ENCODE measurements at regions not wholly inside any gene's neighbourhood (a gene's known extent, or its start where the extent isn't known, plus 50 kb on each side); places are given as distances from the start of the nearest gene placed in this dataset.

DNA sequence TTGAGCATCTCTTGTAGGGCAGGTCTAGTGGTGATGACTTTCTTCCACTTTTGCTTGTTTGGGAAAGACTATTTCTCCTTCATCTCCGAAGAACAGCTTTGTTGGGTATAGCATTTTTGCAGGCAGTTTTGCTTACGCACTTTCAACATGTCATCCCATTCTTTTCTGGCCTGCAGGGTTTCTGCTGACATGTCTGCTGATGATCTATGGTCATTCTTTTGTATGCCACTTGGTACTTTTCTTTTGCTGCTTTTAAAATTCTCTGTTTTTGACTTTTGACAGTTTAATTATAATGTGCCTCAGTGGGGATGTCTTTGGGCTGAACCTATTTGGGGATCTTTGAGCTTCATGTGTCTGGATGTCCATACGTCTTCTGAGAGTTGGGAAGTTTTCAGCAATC, 78.2 kb downstream of the PTHLH start:
- TF ChIP-seq TSHZ2 (CRISPR knock-in tag; IDR thresholded peaks at IDR 0.05) (no peak), ARNTL (CRISPR knock-in tag; IDR thresholded peaks at IDR 0.05; ENCODE audit: borderline replicate concordance, low read depth) (no peak), ZNF565 (CRISPR knock-in tag; conservative IDR thresholded peaks at IDR 0.05; ENCODE audit: low read depth) (no peak), CSDC2 (CRISPR knock-in tag; IDR thresholded peaks at IDR 0.05) (no peak), ZFP30 (CRISPR knock-in tag; IDR thresholded peaks at IDR 0.05) (no peak), PPARA (CRISPR knock-in tag; IDR thresholded peaks at IDR 0.05; ENCODE audit: borderline replicate concordance) (no peak), GLIS3 (CRISPR knock-in tag; IDR thresholded peaks at IDR 0.05) (no peak), PATZ1 (CRISPR knock-in tag; IDR thresholded peaks at IDR 0.05; ENCODE audit: borderline replicate concordance) (no peak), ZC3H10 (CRISPR knock-in tag; IDR thresholded peaks at IDR 0.05) (no peak), CREB5 (CRISPR knock-in tag; IDR thresholded peaks at IDR 0.05; ENCODE audit: low read depth) (no peak), ZNF70 (CRISPR knock-in tag; IDR thresholded peaks at IDR 0.05) (no peak), ZNF8 (CRISPR knock-in tag; IDR thresholded peaks at IDR 0.05) (no peak), BACH2 (CRISPR knock-in tag; IDR thresholded peaks at IDR 0.05; ENCODE audit: borderline replicate concordance) (no peak), SNAI2 (CRISPR knock-in tag; IDR thresholded peaks at IDR 0.05) (no peak), ZFP3 (CRISPR knock-in tag; IDR thresholded peaks at IDR 0.05) (no peak)
- TF ChIP-seq, protein P1, sequence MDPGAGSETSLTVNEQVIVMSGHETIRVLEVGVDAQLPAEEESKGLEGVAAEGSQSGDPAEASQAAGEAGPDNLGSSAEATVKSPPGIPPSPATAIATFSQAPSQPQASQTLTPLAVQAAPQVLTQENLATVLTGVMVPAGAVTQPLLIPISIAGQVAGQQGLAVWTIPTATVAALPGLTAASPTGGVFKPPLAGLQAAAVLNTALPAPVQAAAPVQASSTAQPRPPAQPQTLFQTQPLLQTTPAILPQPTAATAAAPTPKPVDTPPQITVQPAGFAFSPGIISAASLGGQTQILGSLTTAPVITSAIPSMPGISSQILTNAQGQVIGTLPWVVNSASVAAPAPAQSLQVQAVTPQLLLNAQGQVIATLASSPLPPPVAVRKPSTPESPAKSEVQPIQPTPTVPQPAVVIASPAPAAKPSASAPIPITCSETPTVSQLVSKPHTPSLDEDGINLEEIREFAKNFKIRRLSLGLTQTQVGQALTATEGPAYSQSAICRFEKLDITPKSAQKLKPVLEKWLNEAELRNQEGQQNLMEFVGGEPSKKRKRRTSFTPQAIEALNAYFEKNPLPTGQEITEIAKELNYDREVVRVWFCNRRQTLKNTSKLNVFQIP (CRISPR knock-in tag; IDR thresholded peaks at IDR 0.05; ENCODE audit: borderline replicate concordance, low read depth), result no peak
- ATAC-seq, result no peak

DNA sequence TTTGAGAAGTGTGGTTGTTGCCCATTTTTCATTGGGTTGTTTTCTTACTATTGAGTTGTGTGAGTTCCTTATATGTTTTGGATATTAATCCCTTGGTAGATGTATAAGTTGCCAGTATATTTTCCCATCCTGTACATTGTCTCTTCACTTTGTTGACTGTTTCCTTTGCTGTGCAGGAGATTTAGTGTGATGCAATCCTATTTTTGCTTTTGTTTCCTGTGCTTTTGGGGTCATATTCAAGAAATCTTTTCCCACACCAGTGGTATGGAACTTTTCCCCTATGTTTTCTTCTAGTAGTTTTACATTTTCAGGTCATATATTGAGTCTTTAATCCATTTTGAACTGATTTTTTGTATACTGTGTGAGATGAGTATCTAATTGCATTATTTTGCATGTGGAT, 92.8 kb downstream of the PTHLH start:
- TF ChIP-seq TOX (CRISPR knock-in tag; IDR thresholded peaks at IDR 0.05; ENCODE audit: borderline replicate concordance), result no peak
- ATAC-seq, result no peak

DNA sequence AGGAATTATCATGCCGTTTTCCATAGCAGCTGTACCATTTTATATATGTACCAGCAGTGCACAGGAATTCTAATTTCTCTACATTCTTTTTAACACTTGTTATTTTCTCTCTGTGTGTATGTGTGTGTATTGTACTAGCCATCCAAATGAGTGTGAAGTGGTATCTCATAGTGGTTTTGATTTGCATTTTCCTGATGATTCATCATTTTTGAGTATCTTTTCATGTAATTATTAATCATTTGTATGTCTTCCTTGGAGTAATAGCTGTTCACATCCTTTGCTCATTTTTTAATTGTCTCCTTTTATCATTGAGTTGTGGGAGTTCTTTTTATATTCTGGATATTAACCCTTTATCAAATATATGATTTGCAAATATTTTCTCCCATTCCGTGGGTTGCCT, 95.6 kb upstream of the MANSC4 start:
- ATAC-seq, result no peak
- TF ChIP-seq, protein P2, sequence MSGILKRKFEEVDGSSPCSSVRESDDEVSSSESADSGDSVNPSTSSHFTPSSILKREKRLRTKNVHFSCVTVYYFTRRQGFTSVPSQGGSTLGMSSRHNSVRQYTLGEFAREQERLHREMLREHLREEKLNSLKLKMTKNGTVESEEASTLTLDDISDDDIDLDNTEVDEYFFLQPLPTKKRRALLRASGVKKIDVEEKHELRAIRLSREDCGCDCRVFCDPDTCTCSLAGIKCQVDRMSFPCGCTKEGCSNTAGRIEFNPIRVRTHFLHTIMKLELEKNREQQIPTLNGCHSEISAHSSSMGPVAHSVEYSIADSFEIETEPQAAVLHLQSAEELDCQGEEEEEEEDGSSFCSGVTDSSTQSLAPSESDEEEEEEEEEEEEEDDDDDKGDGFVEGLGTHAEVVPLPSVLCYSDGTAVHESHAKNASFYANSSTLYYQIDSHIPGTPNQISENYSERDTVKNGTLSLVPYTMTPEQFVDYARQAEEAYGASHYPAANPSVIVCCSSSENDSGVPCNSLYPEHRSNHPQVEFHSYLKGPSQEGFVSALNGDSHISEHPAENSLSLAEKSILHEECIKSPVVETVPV (CRISPR knock-in tag; IDR thresholded peaks at IDR 0.05), result no peak
- TF ChIP-seq ESRRG (CRISPR knock-in tag; IDR thresholded peaks at IDR 0.05) (no peak), TSHZ2 (CRISPR knock-in tag; IDR thresholded peaks at IDR 0.05) (no peak), ZNF70 (CRISPR knock-in tag; IDR thresholded peaks at IDR 0.05) (no peak)
